HCT116 (cell line): ENCODE measurements at regions not wholly inside any gene's neighbourhood (a gene's known extent, or its start where the extent isn't known, plus 50 kb on each side); places are given as distances from the start of the nearest gene placed in this dataset.

Experiments used
- ELF1 ChIP-seq: IDR thresholded peaks from 2 replicates; pipeline ENCODE4 v1.6.1; 2012; ENCODE audit warnings: low read depth, borderline replicate concordance
- EZH2 ChIP-seq: fragments of 200-600 bp; sonication (generic); IDR thresholded peaks from 2 replicates; pipeline ENCODE4 v1.6.1; 2017; ENCODE audit warnings: antibody characterized with exemption, mixed run types
- JUND ChIP-seq: IDR thresholded peaks from 2 replicates; pipeline ENCODE4 v1.6.1; 2012
- POLR2A ChIP-seq: IDR thresholded peaks from 2 replicates; pipeline ENCODE4 v1.7.0; 2011; ENCODE audit warnings: borderline replicate concordance; ENCODE audit not compliant: insufficient read depth, insufficient read length; ENCODE audit errors: extremely low read depth
- POLR2AphosphoS5 ChIP-seq: IDR thresholded peaks from 2 replicates; pipeline ENCODE4 v1.6.1; 2011; ENCODE audit warnings: mild to moderate bottlenecking, low read depth, low read length, moderate library complexity
- RAD21 ChIP-seq: IDR thresholded peaks from 2 replicates; pipeline ENCODE4 v1.6.1; 2012; ENCODE audit warnings: low read depth, mild to moderate bottlenecking
- TCF7L2 ChIP-seq: IDR thresholded peaks from 2 replicates; pipeline ENCODE4 v1.7.0; 2011; ENCODE audit warnings: borderline replicate concordance, inconsistent platforms; ENCODE audit not compliant: insufficient read depth, insufficient read length; ENCODE audit errors: extremely low read depth
- ZNF274 ChIP-seq: fragments of 200-500 bp; sonication (Bioruptor generic); IDR thresholded peaks from 2 replicates; pipeline ENCODE4 v1.6.1; 2014; ENCODE audit warnings: mild to moderate bottlenecking, low read depth, low read length, inconsistent platforms
- TF ChIP-seq, protein P1 (sequence below), 3 experiments: fragments of 200-600 bp in 1 of 3; sonication (generic) in 1 of 3; IDR thresholded peaks in 2 of 3; conservative IDR thresholded peaks in 1 of 3; 2 replicates each; pipeline ENCODE4 v1.5.1; 2012 to 2017; ENCODE audit warnings: low read depth in 2 of 3, low read length in 2 of 3, antibody characterized with exemption in 1 of 3, borderline replicate concordance in 1 of 3, control low read depth in 1 of 3, mild to moderate bottlenecking in 1 of 3, mixed read lengths in 1 of 3, mixed run types in 1 of 3, moderate library complexity in 1 of 3; ENCODE audit not compliant: insufficient read depth in 1 of 3
- TF ChIP-seq, protein P2 (sequence below): IDR thresholded peaks from 2 replicates; pipeline ENCODE4 v1.6.1; 2012
- TF ChIP-seq, protein P3 (sequence below): IDR thresholded peaks from 2 replicates; pipeline ENCODE4 v1.6.1; 2012; ENCODE audit warnings: low read depth

DNA sequence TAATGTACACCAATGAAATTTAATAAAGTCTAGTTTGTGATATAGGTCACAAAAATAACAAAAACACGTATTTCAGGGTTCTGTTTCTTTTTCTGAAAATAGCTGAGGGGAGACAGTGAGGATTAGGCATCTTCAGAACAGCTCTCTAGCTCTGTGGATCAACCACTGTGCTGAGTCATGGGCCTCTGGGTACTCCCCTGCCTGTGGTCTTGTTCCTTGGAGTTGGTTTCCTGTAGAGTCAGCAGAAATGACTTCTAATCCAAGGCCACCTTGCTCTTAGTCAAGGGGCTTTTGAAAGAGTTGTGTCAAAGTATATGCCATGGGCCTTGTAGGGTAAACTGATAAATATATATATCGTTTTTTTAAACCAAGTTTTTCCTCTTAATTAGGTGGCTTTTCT lies 141.8 kb upstream of the ZRANB2 start:
- TF ChIP-seq RAD21, result no peak
- TF ChIP-seq, protein P1, sequence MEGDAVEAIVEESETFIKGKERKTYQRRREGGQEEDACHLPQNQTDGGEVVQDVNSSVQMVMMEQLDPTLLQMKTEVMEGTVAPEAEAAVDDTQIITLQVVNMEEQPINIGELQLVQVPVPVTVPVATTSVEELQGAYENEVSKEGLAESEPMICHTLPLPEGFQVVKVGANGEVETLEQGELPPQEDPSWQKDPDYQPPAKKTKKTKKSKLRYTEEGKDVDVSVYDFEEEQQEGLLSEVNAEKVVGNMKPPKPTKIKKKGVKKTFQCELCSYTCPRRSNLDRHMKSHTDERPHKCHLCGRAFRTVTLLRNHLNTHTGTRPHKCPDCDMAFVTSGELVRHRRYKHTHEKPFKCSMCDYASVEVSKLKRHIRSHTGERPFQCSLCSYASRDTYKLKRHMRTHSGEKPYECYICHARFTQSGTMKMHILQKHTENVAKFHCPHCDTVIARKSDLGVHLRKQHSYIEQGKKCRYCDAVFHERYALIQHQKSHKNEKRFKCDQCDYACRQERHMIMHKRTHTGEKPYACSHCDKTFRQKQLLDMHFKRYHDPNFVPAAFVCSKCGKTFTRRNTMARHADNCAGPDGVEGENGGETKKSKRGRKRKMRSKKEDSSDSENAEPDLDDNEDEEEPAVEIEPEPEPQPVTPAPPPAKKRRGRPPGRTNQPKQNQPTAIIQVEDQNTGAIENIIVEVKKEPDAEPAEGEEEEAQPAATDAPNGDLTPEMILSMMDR (IDR thresholded peaks at IDR 0.05 in 2 of 3, conservative IDR thresholded peaks at IDR 0.05 in 1 of 3; ENCODE audit: borderline replicate concordance in 1 of 3, insufficient read depth in 1 of 3, low read depth in 2 of 3, low read length in 2 of 3), result no peak
- TF ChIP-seq, protein P2, sequence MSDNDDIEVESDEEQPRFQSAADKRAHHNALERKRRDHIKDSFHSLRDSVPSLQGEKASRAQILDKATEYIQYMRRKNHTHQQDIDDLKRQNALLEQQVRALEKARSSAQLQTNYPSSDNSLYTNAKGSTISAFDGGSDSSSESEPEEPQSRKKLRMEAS, result no peak
- TF ChIP-seq ZNF274, result no peak
- TF ChIP-seq, protein P3, sequence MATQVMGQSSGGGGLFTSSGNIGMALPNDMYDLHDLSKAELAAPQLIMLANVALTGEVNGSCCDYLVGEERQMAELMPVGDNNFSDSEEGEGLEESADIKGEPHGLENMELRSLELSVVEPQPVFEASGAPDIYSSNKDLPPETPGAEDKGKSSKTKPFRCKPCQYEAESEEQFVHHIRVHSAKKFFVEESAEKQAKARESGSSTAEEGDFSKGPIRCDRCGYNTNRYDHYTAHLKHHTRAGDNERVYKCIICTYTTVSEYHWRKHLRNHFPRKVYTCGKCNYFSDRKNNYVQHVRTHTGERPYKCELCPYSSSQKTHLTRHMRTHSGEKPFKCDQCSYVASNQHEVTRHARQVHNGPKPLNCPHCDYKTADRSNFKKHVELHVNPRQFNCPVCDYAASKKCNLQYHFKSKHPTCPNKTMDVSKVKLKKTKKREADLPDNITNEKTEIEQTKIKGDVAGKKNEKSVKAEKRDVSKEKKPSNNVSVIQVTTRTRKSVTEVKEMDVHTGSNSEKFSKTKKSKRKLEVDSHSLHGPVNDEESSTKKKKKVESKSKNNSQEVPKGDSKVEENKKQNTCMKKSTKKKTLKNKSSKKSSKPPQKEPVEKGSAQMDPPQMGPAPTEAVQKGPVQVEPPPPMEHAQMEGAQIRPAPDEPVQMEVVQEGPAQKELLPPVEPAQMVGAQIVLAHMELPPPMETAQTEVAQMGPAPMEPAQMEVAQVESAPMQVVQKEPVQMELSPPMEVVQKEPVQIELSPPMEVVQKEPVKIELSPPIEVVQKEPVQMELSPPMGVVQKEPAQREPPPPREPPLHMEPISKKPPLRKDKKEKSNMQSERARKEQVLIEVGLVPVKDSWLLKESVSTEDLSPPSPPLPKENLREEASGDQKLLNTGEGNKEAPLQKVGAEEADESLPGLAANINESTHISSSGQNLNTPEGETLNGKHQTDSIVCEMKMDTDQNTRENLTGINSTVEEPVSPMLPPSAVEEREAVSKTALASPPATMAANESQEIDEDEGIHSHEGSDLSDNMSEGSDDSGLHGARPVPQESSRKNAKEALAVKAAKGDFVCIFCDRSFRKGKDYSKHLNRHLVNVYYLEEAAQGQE, result no peak
- no peak for TF ChIP-seq POLR2A
- no peak for TF ChIP-seq ELF1
- no peak for TF ChIP-seq JUND
- TF ChIP-seq EZH2, result no peak
- TF ChIP-seq TCF7L2, result no peak
- no peak for TF ChIP-seq POLR2AphosphoS5
